ENCODE measurements at regions not wholly inside any gene's neighbourhood (a gene's known extent, or its start where the extent isn't known, plus 50 kb on each side); places are given as distances from the start of the nearest gene placed in this dataset.

DNA sequence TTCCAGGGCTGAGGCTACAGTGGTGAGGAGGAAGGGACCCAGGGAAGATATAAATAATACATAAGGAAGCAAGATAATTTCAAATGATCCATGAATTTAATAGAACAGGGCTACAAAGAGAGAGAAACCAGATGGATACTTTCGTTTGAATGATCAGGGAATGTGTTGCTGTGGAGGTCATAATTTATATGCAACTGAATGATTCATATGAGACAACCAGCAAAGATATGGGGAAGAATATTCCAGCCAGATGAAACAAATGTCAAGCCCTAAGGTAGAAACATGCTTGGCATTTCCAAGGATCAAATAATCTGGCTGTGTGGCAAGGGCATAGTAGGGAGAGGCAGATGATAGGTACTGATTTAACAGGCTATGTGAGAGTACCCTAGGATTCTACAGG is 84.8 kb upstream of the ZC3H11B start:
- no peak overlapping the region for H3K4me3 Mint-ChIP-seq
- H3K4me1 Mint-ChIP-seq, result no peaks in the 10 kb centered on the region
- H3K27me3 Mint-ChIP-seq (ENCODE audit: low read depth), result no peaks in the 10 kb centered on the region
- TF ChIP-seq, protein P1, sequence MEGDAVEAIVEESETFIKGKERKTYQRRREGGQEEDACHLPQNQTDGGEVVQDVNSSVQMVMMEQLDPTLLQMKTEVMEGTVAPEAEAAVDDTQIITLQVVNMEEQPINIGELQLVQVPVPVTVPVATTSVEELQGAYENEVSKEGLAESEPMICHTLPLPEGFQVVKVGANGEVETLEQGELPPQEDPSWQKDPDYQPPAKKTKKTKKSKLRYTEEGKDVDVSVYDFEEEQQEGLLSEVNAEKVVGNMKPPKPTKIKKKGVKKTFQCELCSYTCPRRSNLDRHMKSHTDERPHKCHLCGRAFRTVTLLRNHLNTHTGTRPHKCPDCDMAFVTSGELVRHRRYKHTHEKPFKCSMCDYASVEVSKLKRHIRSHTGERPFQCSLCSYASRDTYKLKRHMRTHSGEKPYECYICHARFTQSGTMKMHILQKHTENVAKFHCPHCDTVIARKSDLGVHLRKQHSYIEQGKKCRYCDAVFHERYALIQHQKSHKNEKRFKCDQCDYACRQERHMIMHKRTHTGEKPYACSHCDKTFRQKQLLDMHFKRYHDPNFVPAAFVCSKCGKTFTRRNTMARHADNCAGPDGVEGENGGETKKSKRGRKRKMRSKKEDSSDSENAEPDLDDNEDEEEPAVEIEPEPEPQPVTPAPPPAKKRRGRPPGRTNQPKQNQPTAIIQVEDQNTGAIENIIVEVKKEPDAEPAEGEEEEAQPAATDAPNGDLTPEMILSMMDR (IDR thresholded peaks at IDR 0.05; ENCODE audit: unreplicated experiment in 3 of 3), result no peak
- no peaks in the 10 kb centered on the region for H3K9me3 Mint-ChIP-seq
- no peaks in the 10 kb centered on the region for H3K36me3 Mint-ChIP-seq (ENCODE audit: low read depth)
- H3K27ac Mint-ChIP-seq, result no peak overlapping the region

DNA sequence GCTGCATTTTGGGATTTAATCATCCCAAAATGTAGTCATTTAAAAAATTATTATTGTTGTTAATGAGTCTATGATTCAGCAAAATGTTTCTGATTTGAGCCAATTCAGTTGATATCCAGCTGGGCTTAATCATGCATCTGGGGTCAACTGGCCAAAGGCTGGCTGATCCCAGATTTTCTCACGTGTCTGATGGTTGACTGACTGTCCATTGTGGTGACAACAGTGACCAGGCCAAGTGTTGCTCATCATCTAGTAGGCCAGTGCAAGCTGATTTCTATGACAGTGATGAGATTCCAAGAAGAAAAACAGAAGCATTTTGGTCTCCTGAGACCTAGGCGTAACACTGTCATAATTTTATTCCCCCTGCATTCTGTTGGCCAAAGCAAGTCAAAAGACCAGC is 80.1 kb upstream of the ZC3H11B start:
- Mint-ChIP-seq H3K4me3 (no peak overlapping the region), H3K27me3 (ENCODE audit: low read depth) (no peaks in the 10 kb centered on the region), H3K36me3 (ENCODE audit: low read depth) (no peaks in the 10 kb centered on the region), H3K4me1 (peaks cover 25% of the 10 kb centered on the region), H3K27ac (no peak overlapping the region), H3K9me3 (no peaks in the 10 kb centered on the region)
- TF ChIP-seq, protein P1 (IDR thresholded peaks at IDR 0.05; ENCODE audit: unreplicated experiment in 3 of 3), result no peak

DNA sequence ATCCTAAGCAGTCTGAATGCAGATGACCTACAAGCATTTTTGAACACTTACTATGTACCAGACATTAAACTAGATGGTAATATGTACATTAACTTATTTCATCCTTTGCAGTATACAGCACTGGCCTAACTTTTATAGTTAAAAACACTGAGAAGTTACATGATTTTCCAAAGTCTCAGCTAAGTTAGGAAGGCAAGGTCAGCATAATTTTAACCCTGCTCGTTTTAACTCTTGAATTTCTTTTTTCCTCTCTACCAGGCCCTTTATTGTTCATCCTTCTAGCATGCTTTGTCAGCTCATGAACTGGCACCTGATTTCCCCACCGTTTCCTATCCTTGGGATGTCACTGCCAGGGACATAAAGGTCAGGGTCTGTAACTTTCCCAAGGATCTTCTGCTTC is 76.9 kb upstream of the ZC3H11B start:
- Mint-ChIP-seq H3K36me3 (ENCODE audit: low read depth) (no peaks in the 10 kb centered on the region), H3K27me3 (ENCODE audit: low read depth) (no peaks in the 10 kb centered on the region), H3K9me3 (no peaks in the 10 kb centered on the region), H3K4me1 (peaks cover 35% of the 10 kb centered on the region), H3K27ac (no peak overlapping the region), H3K4me3 (no peak overlapping the region)
- TF ChIP-seq, protein P1 (IDR thresholded peaks at IDR 0.05; ENCODE audit: unreplicated experiment in 3 of 3), result no peak

DNA sequence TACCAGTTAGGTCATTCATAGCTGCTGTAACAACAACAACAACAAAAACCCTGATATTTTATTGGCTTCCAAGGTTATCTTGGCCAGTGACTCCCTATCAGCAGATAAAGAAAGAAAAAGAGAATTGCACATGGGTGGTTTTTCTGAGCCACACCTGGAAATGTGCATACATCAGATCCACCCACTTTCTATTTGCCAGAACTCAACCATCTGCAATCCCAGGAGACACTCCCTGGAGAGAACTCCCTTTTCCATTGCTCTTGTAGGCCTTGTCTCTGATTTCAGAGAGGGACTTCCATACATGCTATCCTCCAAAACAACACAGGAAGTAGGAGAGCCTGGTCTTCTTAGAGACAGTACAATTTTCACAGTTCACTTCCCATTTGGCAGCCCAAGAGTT is 74.9 kb upstream of the ZC3H11B start:
- Mint-ChIP-seq H3K36me3 (ENCODE audit: low read depth) (no peaks in the 10 kb centered on the region), H3K9me3 (no peaks in the 10 kb centered on the region), H3K27me3 (ENCODE audit: low read depth) (no peaks in the 10 kb centered on the region), H3K4me3 (no peak overlapping the region), H3K4me1 (peaks cover 35% of the 10 kb centered on the region), H3K27ac (no peak overlapping the region)
- TF ChIP-seq, protein P1 (IDR thresholded peaks at IDR 0.05; ENCODE audit: unreplicated experiment in 3 of 3), result no peak

DNA sequence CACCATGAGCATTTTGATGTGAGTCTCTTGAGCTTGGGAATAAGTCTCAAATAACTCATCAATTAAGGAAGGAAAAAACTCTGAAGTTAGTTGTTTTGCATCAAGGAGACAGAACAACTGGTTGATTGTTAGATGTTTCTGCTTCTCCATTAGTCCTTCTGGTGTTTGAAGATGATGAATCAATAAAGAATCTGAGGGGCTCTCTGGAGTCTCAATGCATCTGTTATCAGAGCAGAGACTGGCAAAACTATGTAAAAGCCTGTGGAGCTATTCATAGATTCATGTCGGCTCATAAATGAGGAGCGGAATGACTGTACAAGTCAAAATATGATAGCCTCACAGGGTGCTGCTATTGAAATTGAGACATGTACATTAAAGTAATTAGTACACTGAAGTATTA is 73.3 kb upstream of the ZC3H11B start:
- H3K9me3 Mint-ChIP-seq, result no peaks in the 10 kb centered on the region
- H3K27ac Mint-ChIP-seq, result no peak overlapping the region
- peaks cover 27% of the 10 kb centered on the region for H3K4me1 Mint-ChIP-seq
- H3K36me3 Mint-ChIP-seq (ENCODE audit: low read depth), result no peaks in the 10 kb centered on the region
- H3K4me3 Mint-ChIP-seq, result no peak overlapping the region
- H3K27me3 Mint-ChIP-seq (ENCODE audit: low read depth), result no peaks in the 10 kb centered on the region
- TF ChIP-seq, protein P1 (IDR thresholded peaks at IDR 0.05; ENCODE audit: unreplicated experiment in 3 of 3), result no peak

DNA sequence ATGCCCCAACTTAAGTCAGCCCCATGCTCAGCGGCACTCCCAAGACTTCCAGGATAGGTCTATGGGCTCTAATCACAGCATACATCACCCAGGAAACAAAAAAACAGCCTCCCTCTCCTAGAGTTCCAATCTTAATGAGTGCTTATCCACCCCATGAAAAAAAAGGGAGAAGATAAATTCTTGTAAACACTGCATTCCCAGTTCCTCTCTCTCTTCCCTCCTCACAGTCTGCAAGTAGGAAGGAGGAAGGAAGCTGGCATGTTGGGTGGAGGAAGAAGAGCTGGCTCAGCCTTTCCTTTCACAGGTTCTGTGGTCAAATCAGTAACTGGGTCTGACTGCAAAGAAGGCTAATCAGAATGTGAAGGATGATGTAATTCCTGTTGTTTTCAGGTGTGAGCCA is 69.9 kb upstream of the ZC3H11B start:
- no peak overlapping the region for H3K4me3 Mint-ChIP-seq
- TF ChIP-seq, protein P1 (IDR thresholded peaks at IDR 0.05; ENCODE audit: unreplicated experiment in 3 of 3), result no peak
- H3K4me1 Mint-ChIP-seq, result peaks cover 11% of the 10 kb centered on the region
- H3K27me3 Mint-ChIP-seq (ENCODE audit: low read depth), result no peaks in the 10 kb centered on the region
- H3K36me3 Mint-ChIP-seq (ENCODE audit: low read depth), result no peaks in the 10 kb centered on the region
- no peaks in the 10 kb centered on the region for H3K9me3 Mint-ChIP-seq
- H3K27ac Mint-ChIP-seq, result no peak overlapping the region

All from nephron (organoid).